Body of pancreas (tissue), 4 donors: ENCODE measurements at regions not wholly inside any gene's neighbourhood (a gene's known extent, or its start where the extent isn't known, plus 50 kb on each side); places are given as distances from the start of the nearest gene placed in this dataset.

Experiments used
- CTCF ChIP-seq, 7 experiments: fragments of 450-650 bp in 4 of 7; fragments of 200-600 bp in 3 of 7; sonication (generic) in 3 of 7; IDR thresholded peaks; one replicate each; pipeline ENCODE4 v1.5.1; 2016 to 2019; ENCODE audit warnings: antibody characterized with exemption in 7 of 7
- POLR2A ChIP-seq, 3 donors: fragments of 450-650 bp; IDR thresholded peaks; one replicate each; pipeline ENCODE4 v1.6.1; 2016; ENCODE audit warnings: antibody characterized with exemption in 3 of 3, mild to moderate bottlenecking in 2 of 3

- TF ChIP-seq CTCF (IDR thresholded peaks at IDR 0.05) (no peak), POLR2A (IDR thresholded peaks at IDR 0.05) (no peak)
These were observed 189.0 kb upstream of the CSNK1A1L start for GRCh38 chr13:37294472-37294871.
